HG03378 (cell line): ENCODE measurements at regions not wholly inside any gene's neighbourhood (a gene's known extent, or its start where the extent isn't known, plus 50 kb on each side); places are given as distances from the start of the nearest gene placed in this dataset.
"Not testable (repeated sequence)": the region's sequence is repeated elsewhere in the genome, so short reads cannot be mapped to it uniquely, and the experiment has no call there.

Experiments
- ATAC-seq: cut with Tn5 transposase; IDR thresholded peaks from one replicate; pipeline ENCODE4 v1.9.1; 2021; ENCODE audit warnings: mild to moderate bottlenecking, moderate library complexity; ENCODE audit not compliant: unreplicated experiment

DNA sequence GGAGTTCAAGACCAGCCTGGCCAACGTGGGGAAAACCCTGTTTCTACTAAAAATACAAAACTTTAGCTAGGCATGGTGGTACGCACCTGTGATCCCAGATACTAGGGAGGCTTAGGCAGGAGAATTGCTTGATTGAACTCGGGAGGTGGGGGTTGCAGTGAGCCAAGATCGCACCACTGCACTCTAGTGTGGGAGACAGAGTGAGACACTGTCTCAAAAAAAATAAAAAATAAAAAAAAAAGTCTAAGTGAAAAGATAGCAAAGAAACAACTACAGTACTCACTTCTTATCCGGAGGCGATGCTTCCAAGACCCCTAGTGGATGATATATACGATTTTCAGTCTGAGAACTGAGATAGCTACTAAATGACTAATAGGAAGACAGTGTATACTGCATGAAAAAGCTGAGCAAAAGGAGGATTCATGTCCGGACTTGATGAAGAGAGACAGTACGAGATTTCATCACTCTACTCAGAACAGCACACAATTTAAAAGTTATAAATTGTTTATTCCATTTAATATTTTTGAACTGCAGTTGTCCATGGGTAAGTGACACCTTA is 138.7 kb upstream of the GOLGA6L6 start:
- not testable (repeated sequence) for ATAC-seq

DNA sequence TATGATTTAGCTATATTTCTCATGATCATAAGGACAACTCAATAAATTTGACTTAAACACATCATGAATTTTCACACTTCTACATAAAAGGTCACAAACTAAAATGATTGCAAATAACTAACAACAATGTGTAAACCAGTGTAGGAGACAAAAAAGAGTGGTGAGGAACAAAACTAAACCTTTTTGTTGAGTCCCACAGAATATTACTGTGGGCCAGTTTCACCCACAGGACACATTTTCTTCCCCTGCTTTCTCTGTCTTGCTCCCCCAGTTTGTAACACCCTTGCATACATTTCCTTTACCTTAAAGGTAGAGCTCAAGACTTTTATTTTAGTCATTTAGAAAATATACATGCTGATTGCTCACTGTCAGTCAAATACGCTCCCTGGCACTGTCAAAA is 130.9 kb upstream of the GOLGA6L6 start:
- ATAC-seq: no peak

GRCh38 chr15:20671675-20672074 is 130.1 kb upstream of the GOLGA6L6 start:
- ATAC-seq: no peak

- not testable (repeated sequence) for ATAC-seq
Measured at GRCh38 chr15:20666410-20666809, 124.8 kb upstream of the GOLGA6L6 start.

DNA sequence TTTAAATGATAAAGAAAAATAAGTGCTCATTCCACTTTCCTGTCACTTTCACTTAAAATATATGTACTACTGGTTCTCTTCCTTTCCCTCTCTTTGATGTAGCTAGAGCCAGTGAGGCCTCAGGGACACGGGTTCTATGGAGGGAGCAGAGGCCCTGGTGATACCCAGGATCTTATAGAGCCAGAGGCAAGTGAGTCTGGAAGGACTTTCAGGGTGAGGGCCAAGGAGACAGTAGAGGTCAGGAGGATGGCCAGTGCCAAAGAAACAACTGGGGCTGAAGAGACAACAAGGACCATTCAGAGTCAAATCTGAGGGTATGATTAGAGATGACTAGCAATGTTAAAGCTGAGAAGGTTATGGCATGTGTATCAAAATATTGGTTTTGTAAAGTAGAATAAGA is 124.1 kb upstream of the GOLGA6L6 start:
- ATAC-seq: no peak

GRCh38 chr15:20659265-20659664 is 117.7 kb upstream of the GOLGA6L6 start:
- ATAC-seq: no peak

GRCh38 chr15:20658024-20658423 is 116.4 kb upstream of the GOLGA6L6 start:
- ATAC-seq: no peak

- ATAC-seq: no peak
Measured at GRCh38 chr15:20657084-20657483, 115.5 kb upstream of the GOLGA6L6 start.

GRCh38 chr15:20652914-20653313 is 111.3 kb upstream of the GOLGA6L6 start:
- ATAC-seq: no peak

DNA sequence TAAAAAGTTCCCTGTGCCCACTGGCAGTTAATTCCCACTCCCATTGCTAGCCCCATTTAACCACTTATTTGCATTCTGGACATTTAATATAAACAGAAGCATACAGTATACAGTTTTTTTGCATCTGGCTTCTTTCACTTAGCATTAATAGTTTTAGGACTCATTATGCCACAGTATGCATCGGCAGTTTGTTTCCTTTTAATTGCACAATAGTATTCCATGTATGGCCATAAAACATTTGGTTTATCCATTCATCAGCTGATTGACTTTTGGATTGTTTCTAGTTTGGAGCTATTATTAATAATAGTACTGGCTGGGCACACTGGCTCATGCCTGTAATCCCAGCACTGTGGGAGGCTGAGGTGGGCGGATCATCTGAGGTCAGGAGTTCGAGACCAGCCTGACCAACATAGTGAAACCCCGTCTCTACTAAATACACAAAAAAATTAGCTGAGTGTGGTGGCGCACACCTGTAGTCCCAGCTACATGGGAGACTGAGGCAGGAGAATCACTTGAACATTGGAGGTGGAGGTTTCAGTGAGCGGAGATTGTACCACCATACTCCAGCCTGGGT is 106.9 kb upstream of the GOLGA6L6 start:
- ATAC-seq: not testable (repeated sequence)

DNA sequence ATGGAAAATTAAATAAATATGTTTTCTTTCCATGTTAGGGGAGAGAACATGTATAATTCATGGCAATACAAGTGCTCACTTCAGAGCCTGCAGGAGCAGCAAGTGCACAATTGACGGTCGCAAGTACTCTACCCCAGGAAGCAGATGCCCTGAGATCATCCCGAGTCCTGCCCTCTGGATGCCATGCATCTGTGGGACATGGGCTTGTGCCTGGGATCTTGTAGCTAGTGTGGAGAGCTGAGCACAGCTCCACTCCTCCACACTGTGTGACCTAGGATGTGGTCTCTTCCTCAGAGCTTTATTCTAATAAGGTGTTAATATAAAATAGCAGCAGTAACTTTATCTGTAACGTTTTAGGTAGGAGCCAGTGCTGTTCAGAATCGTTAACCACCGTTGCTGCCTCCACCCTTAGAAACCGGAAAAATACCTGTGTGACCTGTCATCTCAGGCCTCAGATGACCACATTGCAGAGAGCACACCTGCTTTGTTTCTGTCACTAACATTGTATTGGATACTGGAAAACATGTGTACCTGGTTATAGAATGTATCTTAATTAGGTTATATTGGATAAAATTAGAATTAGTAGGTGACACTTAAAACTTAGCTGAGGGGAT is 105.0 kb upstream of the GOLGA6L6 start:
- ATAC-seq: no peak

DNA sequence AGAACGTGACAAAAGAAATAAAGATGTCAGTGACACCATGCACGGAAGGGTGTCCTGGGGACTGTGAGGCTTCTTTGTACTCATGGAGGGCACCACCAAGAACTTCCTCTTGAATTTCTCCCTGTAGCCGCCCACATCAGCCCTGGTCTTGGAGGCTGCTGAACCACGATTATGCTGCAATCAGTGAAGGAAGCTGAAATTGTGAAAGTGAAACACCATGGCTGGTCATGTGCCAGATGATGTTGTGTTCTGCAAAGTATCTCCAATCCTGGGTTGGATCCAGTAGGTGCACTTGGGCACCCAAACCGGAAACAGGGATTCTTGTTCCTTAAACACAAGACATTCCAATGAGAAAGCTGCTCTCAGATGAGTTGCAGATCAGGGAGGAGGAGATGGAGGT is 104.4 kb upstream of the GOLGA6L6 start:
- ATAC-seq: peak; percentile 64

- ATAC-seq: no peak
Measured at GRCh38 chr15:20644896-20645295, 103.3 kb upstream of the GOLGA6L6 start.

- ATAC-seq: no peak
Measured at GRCh38 chr15:20643829-20644425, 102.3 kb upstream of the GOLGA6L6 start.

DNA sequence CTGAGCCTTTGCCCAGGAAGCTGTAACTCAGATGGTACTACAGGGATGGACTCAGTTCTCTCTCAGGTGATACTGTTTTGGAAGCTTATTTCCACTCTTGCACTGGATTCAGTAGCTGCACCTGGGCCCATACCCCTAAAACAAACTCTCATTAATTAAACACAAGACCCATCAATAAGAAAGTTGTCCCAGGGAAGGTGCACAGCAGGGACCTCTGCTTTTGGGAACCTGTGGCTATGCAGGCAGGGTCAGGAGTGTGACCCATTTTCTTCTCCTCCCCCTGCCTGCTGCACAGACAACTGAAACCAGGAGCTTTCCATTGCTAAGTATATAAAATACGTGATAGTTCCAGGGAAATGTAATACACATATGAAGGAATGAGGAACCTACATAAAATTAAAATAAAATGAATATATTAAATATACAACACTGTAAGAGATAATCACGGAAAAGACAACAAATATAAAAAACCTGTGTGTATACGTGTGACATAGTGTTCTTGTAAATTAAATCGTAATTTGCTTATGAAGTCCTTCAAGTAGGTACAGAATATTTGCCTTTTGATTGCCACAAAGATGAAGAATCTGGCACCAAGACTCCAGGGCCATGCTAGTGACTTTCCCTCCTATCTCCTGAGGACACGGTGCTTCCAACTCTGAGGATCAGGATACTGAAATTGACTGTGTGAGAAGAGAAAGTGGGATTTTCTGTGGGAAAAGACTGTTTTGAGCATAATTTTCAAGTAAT is 101.6 kb upstream of the GOLGA6L6 start:
- no peak for ATAC-seq

GRCh38 chr15:20642054-20642767 is 100.6 kb upstream of the GOLGA6L6 start:
- no peak for ATAC-seq

DNA sequence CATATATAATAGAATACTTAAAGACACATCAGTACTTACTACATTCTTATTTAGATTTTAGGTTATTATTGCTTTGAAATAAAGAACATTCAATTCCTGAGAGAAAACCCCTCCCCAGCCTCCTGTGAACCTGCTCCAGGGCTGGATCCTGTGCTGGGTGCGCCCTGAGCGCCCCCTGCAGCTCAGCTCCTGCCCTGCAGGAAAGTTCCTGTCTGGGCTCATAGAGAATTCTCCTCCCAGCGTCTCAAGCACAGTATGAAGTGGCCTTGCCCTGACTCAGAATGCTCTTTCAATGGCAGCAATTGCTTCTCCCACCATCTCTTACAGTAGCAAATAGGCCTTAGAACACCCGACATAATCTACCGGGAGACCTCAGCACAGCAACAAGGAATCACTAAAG is 98.8 kb upstream of the GOLGA6L6 start:
- ATAC-seq: not testable (repeated sequence)

DNA sequence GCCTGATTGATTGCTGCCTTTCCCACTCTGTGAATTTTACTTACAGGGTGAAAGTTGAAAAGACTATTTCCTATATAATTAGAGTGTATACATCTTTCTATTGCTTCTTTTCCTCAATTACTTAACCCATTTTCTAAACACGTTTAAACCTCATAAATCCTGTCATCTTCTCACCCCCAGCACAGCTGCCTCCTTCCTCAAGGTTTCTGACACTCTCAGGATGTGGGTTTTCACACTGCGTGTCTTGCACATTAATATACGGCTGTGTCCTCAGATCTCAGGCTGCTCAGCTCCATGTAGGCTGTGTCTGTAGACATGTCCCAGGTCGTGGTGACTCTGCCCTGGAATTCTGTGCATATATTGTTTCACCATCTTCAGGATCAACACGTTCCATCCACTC is 97.6 kb upstream of the GOLGA6L6 start:
- not testable (repeated sequence) for ATAC-seq

DNA sequence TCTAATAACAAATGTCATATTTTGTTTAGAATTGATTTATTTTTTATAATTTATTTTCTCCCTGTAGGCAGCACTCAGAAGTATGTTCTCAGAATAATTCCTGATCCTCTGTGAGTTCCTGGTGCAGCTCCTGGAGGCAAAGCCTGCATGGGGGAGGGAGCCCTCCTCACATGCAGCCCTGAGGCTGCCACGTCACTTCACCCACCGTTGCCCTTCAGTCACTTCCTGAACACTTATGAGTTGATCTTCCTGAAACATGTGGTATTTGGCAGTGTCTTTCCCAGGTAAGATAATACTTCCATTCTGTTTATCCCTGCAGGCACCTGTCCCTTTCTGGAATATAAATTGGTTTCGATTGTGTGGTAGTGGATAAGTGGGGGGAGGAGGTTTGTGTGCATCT is 95.9 kb upstream of the GOLGA6L6 start:
- not testable (repeated sequence) for ATAC-seq

- not testable (repeated sequence) for ATAC-seq
Measured at GRCh38 chr15:20629526-20629925, 87.9 kb upstream of the GOLGA6L6 start.

GRCh38 chr15:20628538-20628937 is 86.9 kb upstream of the GOLGA6L6 start:
- ATAC-seq: not testable (repeated sequence)
